HepG2 (cell line): ENCODE measurements at regions not wholly inside any gene's neighbourhood (a gene's known extent, or its start where the extent isn't known, plus 50 kb on each side); places are given as distances from the start of the nearest gene placed in this dataset.

Experiments used
- ARID2 ChIP-seq: sonication (generic); formaldehyde crosslinking; IDR thresholded peaks from 2 replicates; pipeline ENCODE4 v1.8.1; 2022; ENCODE audit warnings: mild to moderate bottlenecking, missing genetic modification reagents, borderline replicate concordance
- ARNT ChIP-seq: fragments of 450-650 bp; IDR thresholded peaks from 2 replicates; pipeline ENCODE4 v1.6.1; 2017
- BCL6 ChIP-seq: IDR thresholded peaks from 2 replicates; pipeline ENCODE4 v1.6.1; 2016; ENCODE audit warnings: missing genetic modification reagents, missing compliant biosample characterization
- GTF3A ChIP-seq: sonication (generic); formaldehyde crosslinking; conservative IDR thresholded peaks from 2 replicates; pipeline ENCODE4 v1.4.0; 2020; ENCODE audit warnings: mild to moderate bottlenecking, missing genetic modification reagents
- JDP2 ChIP-seq: sonication (generic); formaldehyde crosslinking; IDR thresholded peaks from 2 replicates; pipeline ENCODE4 v1.8.1; 2022; ENCODE audit warnings: missing genetic modification reagents, borderline replicate concordance
- KDM2A ChIP-seq: sonication (generic); formaldehyde crosslinking; IDR thresholded peaks from 2 replicates; pipeline ENCODE4 v1.4.0; 2020; ENCODE audit warnings: low read depth, missing genetic modification reagents, borderline replicate concordance
- PAX8 ChIP-seq: sonication (generic); formaldehyde crosslinking; IDR thresholded peaks from 2 replicates; pipeline ENCODE4 v1.8.0; 2022; ENCODE audit warnings: mild to moderate bottlenecking, missing genetic modification reagents, borderline replicate concordance
- SRSF9 ChIP-seq: fragments of 200-400 bp; formaldehyde crosslinking; IDR thresholded peaks from 2 replicates; pipeline ENCODE4 v1.6.1; 2018; ENCODE audit warnings: borderline replicate concordance, mild to moderate bottlenecking, low read depth, low read length; ENCODE audit not compliant: insufficient read depth, poor library complexity, severe bottlenecking
- THAP11 ChIP-seq: IDR thresholded peaks from 2 replicates; pipeline ENCODE4 v1.6.1; 2016; ENCODE audit warnings: missing biosample characterization, missing genetic modification reagents
- TOE1 ChIP-seq: sonication (generic); formaldehyde crosslinking; IDR thresholded peaks from 2 replicates; pipeline ENCODE4 v1.4.0; 2020; ENCODE audit warnings: mild to moderate bottlenecking, missing genetic modification reagents
- TP53 ChIP-seq: sonication (generic); formaldehyde crosslinking; conservative IDR thresholded peaks from 2 replicates; pipeline ENCODE4 v1.4.0; 2020; ENCODE audit warnings: missing genetic modification reagents
- ZNF280B ChIP-seq: sonication (generic); formaldehyde crosslinking; IDR thresholded peaks from 2 replicates; pipeline ENCODE4 v1.5.0; 2020; ENCODE audit warnings: missing genetic modification reagents, mild to moderate bottlenecking, borderline replicate concordance
- TF ChIP-seq, protein P1 (sequence below): sonication (generic); formaldehyde crosslinking; conservative IDR thresholded peaks from 2 replicates; pipeline ENCODE4 v1.4.0; 2020; ENCODE audit warnings: mild to moderate bottlenecking, missing genetic modification reagents, moderate library complexity
- TF ChIP-seq, protein P2 (sequence below): sonication (generic); formaldehyde crosslinking; IDR thresholded peaks from 2 replicates; pipeline ENCODE4 v1.8.1; 2022; ENCODE audit warnings: low read depth, mild to moderate bottlenecking, missing genetic modification reagents
- TF ChIP-seq, protein P3 (sequence below), 2 experiments: fragments of 450-650 bp in 1 of 2; sonication (generic) in 1 of 2; formaldehyde crosslinking; IDR thresholded peaks; 2 replicates each; pipeline versions ENCODE4 v1.5.0 to v1.8.0; 2020 to 2022; ENCODE audit warnings: mild to moderate bottlenecking in 1 of 2, missing genetic modification reagents in 1 of 2
- TF ChIP-seq, protein P4 (sequence below): sonication (generic); formaldehyde crosslinking; IDR thresholded peaks from 2 replicates; pipeline ENCODE4 v1.5.1; 2020; ENCODE audit warnings: mild to moderate bottlenecking, missing genetic modification reagents, moderate library complexity

GRCh38 chrX:39907964-39908661, 189.6 kb downstream of the BCOR start (continued):
- TF ChIP-seq ZNF280B (CRISPR knock-in tag): no peak
- peak; percentile 23; the same call in 1 of the 2 replicates for TF ChIP-seq THAP11 (CRISPR knock-in tag)
- TF ChIP-seq ARNT: no peak
- TF ChIP-seq GTF3A (CRISPR knock-in tag): no peak
- TF ChIP-seq SRSF9: no peak
- TF ChIP-seq, protein P1, sequence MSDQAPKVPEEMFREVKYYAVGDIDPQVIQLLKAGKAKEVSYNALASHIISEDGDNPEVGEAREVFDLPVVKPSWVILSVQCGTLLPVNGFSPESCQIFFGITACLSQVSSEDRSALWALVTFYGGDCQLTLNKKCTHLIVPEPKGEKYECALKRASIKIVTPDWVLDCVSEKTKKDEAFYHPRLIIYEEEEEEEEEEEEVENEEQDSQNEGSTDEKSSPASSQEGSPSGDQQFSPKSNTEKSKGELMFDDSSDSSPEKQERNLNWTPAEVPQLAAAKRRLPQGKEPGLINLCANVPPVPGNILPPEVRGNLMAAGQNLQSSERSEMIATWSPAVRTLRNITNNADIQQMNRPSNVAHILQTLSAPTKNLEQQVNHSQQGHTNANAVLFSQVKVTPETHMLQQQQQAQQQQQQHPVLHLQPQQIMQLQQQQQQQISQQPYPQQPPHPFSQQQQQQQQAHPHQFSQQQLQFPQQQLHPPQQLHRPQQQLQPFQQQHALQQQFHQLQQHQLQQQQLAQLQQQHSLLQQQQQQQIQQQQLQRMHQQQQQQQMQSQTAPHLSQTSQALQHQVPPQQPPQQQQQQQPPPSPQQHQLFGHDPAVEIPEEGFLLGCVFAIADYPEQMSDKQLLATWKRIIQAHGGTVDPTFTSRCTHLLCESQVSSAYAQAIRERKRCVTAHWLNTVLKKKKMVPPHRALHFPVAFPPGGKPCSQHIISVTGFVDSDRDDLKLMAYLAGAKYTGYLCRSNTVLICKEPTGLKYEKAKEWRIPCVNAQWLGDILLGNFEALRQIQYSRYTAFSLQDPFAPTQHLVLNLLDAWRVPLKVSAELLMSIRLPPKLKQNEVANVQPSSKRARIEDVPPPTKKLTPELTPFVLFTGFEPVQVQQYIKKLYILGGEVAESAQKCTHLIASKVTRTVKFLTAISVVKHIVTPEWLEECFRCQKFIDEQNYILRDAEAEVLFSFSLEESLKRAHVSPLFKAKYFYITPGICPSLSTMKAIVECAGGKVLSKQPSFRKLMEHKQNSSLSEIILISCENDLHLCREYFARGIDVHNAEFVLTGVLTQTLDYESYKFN (CRISPR knock-in tag): no peak
- no peak for TF ChIP-seq TOE1 (CRISPR knock-in tag)
- no peak for TF ChIP-seq TP53 (CRISPR knock-in tag)
- TF ChIP-seq BCL6 (CRISPR knock-in tag): no peak
- no peak for TF ChIP-seq ARID2
- TF ChIP-seq, protein P2, sequence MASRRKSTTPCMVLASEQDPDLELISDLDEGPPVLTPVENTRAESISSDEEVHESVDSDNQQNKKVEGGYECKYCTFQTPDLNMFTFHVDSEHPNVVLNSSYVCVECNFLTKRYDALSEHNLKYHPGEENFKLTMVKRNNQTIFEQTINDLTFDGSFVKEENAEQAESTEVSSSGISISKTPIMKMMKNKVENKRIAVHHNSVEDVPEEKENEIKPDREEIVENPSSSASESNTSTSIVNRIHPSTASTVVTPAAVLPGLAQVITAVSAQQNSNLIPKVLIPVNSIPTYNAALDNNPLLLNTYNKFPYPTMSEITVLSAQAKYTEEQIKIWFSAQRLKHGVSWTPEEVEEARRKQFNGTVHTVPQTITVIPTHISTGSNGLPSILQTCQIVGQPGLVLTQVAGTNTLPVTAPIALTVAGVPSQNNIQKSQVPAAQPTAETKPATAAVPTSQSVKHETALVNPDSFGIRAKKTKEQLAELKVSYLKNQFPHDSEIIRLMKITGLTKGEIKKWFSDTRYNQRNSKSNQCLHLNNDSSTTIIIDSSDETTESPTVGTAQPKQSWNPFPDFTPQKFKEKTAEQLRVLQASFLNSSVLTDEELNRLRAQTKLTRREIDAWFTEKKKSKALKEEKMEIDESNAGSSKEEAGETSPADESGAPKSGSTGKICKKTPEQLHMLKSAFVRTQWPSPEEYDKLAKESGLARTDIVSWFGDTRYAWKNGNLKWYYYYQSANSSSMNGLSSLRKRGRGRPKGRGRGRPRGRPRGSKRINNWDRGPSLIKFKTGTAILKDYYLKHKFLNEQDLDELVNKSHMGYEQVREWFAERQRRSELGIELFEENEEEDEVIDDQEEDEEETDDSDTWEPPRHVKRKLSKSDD: no peak
- no peak for TF ChIP-seq PAX8
- TF ChIP-seq, protein P3, sequence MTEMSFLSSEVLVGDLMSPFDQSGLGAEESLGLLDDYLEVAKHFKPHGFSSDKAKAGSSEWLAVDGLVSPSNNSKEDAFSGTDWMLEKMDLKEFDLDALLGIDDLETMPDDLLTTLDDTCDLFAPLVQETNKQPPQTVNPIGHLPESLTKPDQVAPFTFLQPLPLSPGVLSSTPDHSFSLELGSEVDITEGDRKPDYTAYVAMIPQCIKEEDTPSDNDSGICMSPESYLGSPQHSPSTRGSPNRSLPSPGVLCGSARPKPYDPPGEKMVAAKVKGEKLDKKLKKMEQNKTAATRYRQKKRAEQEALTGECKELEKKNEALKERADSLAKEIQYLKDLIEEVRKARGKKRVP (CRISPR knock-in tag; IDR thresholded peaks at IDR 0.05): no peak
- no peak for TF ChIP-seq KDM2A (CRISPR knock-in tag)
- TF ChIP-seq, protein P4, sequence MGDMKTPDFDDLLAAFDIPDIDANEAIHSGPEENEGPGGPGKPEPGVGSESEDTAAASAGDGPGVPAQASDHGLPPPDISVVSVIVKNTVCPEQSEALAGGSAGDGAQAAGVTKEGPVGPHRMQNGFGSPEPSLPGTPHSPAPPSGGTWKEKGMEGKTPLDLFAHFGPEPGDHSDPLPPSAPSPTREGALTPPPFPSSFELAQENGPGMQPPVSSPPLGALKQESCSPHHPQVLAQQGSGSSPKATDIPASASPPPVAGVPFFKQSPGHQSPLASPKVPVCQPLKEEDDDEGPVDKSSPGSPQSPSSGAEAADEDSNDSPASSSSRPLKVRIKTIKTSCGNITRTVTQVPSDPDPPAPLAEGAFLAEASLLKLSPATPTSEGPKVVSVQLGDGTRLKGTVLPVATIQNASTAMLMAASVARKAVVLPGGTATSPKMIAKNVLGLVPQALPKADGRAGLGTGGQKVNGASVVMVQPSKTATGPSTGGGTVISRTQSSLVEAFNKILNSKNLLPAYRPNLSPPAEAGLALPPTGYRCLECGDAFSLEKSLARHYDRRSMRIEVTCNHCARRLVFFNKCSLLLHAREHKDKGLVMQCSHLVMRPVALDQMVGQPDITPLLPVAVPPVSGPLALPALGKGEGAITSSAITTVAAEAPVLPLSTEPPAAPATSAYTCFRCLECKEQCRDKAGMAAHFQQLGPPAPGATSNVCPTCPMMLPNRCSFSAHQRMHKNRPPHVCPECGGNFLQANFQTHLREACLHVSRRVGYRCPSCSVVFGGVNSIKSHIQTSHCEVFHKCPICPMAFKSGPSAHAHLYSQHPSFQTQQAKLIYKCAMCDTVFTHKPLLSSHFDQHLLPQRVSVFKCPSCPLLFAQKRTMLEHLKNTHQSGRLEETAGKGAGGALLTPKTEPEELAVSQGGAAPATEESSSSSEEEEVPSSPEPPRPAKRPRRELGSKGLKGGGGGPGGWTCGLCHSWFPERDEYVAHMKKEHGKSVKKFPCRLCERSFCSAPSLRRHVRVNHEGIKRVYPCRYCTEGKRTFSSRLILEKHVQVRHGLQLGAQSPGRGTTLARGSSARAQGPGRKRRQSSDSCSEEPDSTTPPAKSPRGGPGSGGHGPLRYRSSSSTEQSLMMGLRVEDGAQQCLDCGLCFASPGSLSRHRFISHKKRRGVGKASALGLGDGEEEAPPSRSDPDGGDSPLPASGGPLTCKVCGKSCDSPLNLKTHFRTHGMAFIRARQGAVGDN (CRISPR knock-in tag): peak; percentile 65
- TF ChIP-seq JDP2: no peak
